Ectodermal cell (in vitro differentiated cells): ENCODE measurements at regions not wholly inside any gene's neighbourhood (a gene's known extent, or its start where the extent isn't known, plus 50 kb on each side); places are given as distances from the start of the nearest gene placed in this dataset.

Source experiments
- H3K27ac ChIP-seq: 2 replicates; pipeline ENCODE4 v1.7.0; 2013; ENCODE audit warnings: mild to moderate bottlenecking, low read depth, low read length; ENCODE audit not compliant: insufficient read depth, poor library complexity, severe bottlenecking
- H3K27me3 ChIP-seq: 2 replicates; pipeline ENCODE4 v1.7.0; 2013; ENCODE audit warnings: mild to moderate bottlenecking, low read length; ENCODE audit not compliant: insufficient read depth, control insufficient read depth, poor library complexity, severe bottlenecking
- H3K36me3 ChIP-seq: one replicate; pipeline ENCODE4 v1.7.0; 2013; ENCODE audit warnings: low read length; ENCODE audit not compliant: control insufficient read depth, insufficient read depth
- H3K4me1 ChIP-seq: one replicate; pipeline ENCODE4 v1.7.0; 2013; ENCODE audit warnings: low read length; ENCODE audit not compliant: control insufficient read depth, insufficient read depth
- H3K4me3 ChIP-seq: 2 replicates; pipeline ENCODE4 v1.7.0; 2013; ENCODE audit warnings: low read depth, low read length, control low read depth; ENCODE audit not compliant: insufficient read depth
- H3K9me3 ChIP-seq: 2 replicates; pipeline ENCODE4 v1.7.0; 2013; ENCODE audit warnings: mild to moderate bottlenecking, low read length, moderate library complexity; ENCODE audit not compliant: control insufficient read depth
- WGBS, 2 experiments: methylation state at CpG; one replicate each; pipeline ENCODE4 v1.1.7; 2013; ENCODE audit warnings: missing lambda C conversion rate in 2 of 2; 5-methylcytosine and 5-hydroxymethylcytosine counted together

DNA sequence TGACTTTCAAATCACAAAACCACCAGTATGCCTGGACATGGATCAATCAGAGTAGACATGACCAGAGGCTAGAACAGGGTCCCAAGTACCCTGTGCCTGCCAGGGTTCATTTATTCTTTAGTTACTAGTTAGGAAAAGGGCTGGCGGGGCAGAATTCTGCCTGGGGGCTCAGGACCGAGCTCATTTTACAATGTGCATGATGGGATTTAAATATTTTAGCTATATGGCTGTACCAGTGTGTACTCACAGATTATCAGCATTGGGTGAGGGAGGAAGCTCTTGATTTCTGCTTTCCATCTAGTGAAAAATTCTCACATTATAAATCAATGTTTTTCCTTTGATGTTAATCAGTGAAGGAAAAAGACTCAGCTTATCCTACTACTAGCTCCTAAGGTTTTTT, 1511.1 kb downstream of the EFNA5 start:
- Histone ChIP-seq H3K9me3 (no peaks in the 10 kb centered on the region), H3K27ac (no peak overlapping the region), H3K36me3 (no peaks in the 10 kb centered on the region), H3K27me3 (no peaks in the 10 kb centered on the region), H3K4me3 (no peak overlapping the region), H3K4me1 (no peaks in the 10 kb centered on the region)
- WGBS, 2 experiments: 78 to 88% methylated on average over 2 of the region's 2 CpGs

DNA sequence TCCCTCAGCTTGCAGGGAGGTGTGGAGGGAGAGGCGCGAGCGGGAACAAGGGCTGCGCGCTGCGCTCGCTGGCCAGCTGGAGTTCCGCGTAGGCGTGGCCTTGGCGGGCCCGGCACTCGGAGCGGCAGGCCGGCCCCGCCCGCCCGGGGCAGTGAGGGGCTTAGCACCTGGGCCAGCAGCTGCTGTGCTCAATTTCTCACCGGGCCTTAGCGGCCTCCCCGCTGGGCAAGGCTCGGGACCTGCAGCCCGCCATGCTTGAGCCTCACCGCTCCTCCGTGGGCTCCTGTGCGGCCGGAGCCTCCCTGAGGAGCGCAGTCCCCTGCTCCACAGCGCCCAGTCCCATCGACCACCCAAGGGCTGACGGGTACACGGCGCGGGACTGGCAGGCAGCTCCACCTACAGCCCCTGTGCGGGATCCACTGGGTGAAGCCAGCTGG, 1516.4 kb downstream of the EFNA5 start:
- no peak overlapping the region for H3K4me3 ChIP-seq
- H3K9me3 ChIP-seq: no peaks in the 10 kb centered on the region
- 95 to 96% methylated on average over 35 of the region's 35 CpGs for WGBS, 2 experiments
- H3K4me1 ChIP-seq: no peaks in the 10 kb centered on the region
- H3K27ac ChIP-seq: no peak overlapping the region
- H3K27me3 ChIP-seq: no peaks in the 10 kb centered on the region
- H3K36me3 ChIP-seq: no peaks in the 10 kb centered on the region

DNA sequence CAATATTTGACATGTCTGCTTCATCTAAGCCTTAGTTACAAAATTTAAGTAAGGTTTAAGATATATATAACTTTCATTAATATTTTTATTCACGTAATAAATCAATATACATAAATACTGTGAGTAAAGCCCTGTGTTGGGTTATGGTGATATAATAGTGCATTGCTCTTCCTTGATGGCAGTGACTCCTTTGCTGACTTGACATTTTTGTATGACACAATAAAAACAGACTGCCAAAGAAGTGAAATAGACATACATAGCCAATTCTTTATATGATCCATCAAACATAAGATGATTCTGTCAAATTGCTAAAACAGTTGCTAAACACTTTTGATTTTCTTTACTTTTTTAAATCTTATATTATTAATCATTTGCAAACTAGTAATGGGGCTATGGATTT, 1518.2 kb downstream of the EFNA5 start:
- Histone ChIP-seq H3K36me3 (no peaks in the 10 kb centered on the region), H3K9me3 (no peaks in the 10 kb centered on the region), H3K4me3 (no peak overlapping the region), H3K4me1 (no peaks in the 10 kb centered on the region), H3K27me3 (no peaks in the 10 kb centered on the region), H3K27ac (no peak overlapping the region)
- no CpG with 5 or more reads among the region's 1 CpG for WGBS, 2 experiments

DNA sequence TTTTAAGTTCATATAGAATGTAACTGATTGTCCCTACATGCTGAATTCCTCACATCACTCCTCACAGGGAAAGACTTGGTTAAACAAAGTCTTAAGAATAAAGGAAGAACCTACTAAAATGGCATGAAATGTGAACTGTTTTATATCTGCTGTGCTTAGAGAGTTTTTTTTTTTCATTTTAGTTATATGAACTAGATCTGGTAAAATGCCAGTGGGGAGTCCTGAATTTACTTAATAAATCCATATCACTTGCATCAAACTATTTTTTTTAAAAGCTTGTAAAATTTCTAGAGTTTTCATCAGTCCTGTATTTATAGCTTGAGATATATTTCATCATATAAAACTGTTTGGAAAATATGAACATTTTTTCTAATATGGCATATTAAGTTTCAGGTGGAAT, 1528.6 kb downstream of the EFNA5 start:
- H3K27me3 ChIP-seq: no peaks in the 10 kb centered on the region
- no peaks in the 10 kb centered on the region for H3K9me3 ChIP-seq
- H3K27ac ChIP-seq: no peak overlapping the region
- no peaks in the 10 kb centered on the region for H3K4me1 ChIP-seq
- no peaks in the 10 kb centered on the region for H3K36me3 ChIP-seq
- no peak overlapping the region for H3K4me3 ChIP-seq

DNA sequence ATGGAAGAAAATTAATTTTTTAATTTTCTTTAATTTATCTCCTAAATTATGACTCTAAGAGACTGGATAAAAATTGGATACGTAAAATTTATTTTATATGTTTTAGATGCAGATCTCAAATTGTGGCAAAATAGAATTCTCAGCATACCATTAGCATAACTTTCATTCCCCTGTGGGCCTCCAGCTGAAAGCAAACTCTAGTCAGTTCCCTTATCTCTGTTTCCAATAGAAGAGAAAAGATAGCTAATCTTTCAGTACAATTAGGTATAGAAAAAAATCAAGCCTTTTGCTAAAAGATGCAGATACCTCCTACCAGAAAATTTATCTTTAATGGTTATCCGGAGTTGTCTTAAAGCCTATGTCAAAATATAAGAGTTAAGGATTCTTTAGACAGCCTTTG, 1530.6 kb downstream of the EFNA5 start:
- H3K36me3 ChIP-seq: no peaks in the 10 kb centered on the region
- no peaks in the 10 kb centered on the region for H3K4me1 ChIP-seq
- H3K27ac ChIP-seq: no peak overlapping the region
- H3K9me3 ChIP-seq: no peaks in the 10 kb centered on the region
- no peak overlapping the region for H3K4me3 ChIP-seq
- H3K27me3 ChIP-seq: no peaks in the 10 kb centered on the region
- 100% methylated on average over 1 of the region's 2 CpGs for WGBS, 2 experiments

DNA sequence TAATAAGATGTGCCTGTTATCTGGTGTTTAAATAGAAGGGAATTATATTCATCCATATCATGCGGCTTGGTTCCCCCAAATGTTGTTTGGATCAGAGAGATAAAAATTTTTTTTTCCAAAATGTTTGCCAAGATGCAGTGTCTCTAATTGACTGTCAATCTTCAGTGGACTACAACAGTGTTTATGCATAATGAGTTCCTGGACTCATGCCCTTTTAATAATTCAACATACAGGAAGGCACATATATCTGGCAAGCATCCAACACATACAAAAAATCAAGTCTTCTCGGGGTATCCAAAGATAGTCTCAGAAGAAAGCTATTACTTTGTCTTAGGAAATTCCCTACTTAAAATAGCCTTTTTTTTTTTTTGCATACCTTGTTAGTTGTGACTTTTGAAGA, 1534.7 kb downstream of the EFNA5 start:
- no peak overlapping the region for H3K4me3 ChIP-seq
- 90 to 96% methylated on average over 2 of the region's 2 CpGs for WGBS, 2 experiments
- no peaks in the 10 kb centered on the region for H3K4me1 ChIP-seq
- no peaks in the 10 kb centered on the region for H3K36me3 ChIP-seq
- no peak overlapping the region for H3K27ac ChIP-seq
- no peaks in the 10 kb centered on the region for H3K27me3 ChIP-seq
- H3K9me3 ChIP-seq: no peaks in the 10 kb centered on the region

DNA sequence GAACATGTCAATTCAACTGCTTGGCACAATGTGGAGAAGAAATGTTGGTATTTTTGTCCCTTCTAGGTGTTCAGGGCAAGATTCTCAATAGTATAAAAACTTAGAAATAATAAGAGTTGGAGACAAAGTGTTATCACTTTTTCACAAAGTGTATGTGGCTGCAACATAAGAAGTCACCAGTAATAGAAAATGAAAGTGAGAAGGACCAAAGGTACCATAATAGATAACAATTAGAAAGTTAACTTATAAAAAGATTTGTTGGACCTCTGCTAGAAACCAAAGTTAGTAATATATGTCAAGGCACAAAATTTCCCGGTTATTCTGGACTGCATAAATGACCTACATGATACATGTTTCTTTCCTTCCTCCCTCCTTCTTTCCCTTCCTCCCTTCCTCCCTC, 1535.3 kb downstream of the EFNA5 start:
- Histone ChIP-seq H3K36me3 (no peaks in the 10 kb centered on the region), H3K9me3 (no peaks in the 10 kb centered on the region), H3K4me3 (no peak overlapping the region), H3K27me3 (no peaks in the 10 kb centered on the region), H3K27ac (no peak overlapping the region), H3K4me1 (no peaks in the 10 kb centered on the region)
- WGBS, 2 experiments: 92 to 94% methylated on average over 1 of the region's 1 CpG

DNA sequence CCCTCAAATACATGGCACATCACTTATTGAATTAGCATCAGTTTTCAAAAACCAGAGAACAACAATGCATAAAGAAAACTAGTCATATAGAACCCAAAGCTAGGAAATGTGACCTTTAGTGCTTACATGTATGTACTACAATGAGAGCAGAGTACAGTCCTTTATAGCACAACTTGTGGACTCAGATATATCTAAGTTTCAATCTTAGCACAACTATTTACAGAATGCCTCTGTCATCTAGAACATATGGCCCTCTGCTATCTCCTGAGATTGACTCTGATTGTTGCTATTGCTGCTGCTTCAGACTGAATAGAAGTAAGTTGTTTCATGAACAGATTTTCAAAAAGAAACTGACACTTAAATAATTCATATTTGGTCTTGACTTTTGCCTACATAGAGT, 1536.2 kb downstream of the EFNA5 start:
- Histone ChIP-seq H3K4me1 (no peaks in the 10 kb centered on the region), H3K4me3 (no peak overlapping the region), H3K9me3 (no peaks in the 10 kb centered on the region), H3K36me3 (no peaks in the 10 kb centered on the region), H3K27me3 (no peaks in the 10 kb centered on the region), H3K27ac (no peak overlapping the region)

DNA sequence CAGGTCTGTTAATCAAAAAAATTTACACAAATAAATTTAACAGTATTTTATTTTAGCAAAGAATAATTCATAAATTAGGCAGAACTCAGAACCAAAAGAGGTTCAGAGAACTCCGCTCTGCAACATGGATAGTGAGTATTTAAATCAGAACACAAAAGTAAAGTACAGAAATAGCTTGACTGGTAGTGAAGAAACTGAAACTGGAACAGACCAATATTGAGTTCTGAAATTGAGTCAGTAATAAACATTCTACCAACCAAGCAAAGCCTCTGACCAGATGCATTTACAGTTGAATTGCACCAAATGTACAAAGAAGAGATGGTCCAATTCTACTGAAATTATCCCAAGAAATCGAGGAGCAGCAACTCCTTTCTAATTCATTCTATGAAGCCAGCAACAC, 1542.8 kb downstream of the EFNA5 start:
- WGBS, 2 experiments: 88 to 91% methylated on average over 1 to 2 of the region's 2 CpGs
- H3K4me3 ChIP-seq: no peak overlapping the region
- H3K4me1 ChIP-seq: no peaks in the 10 kb centered on the region
- H3K27me3 ChIP-seq: no peaks in the 10 kb centered on the region
- H3K9me3 ChIP-seq: no peaks in the 10 kb centered on the region
- H3K27ac ChIP-seq: no peak overlapping the region
- H3K36me3 ChIP-seq: no peaks in the 10 kb centered on the region

DNA sequence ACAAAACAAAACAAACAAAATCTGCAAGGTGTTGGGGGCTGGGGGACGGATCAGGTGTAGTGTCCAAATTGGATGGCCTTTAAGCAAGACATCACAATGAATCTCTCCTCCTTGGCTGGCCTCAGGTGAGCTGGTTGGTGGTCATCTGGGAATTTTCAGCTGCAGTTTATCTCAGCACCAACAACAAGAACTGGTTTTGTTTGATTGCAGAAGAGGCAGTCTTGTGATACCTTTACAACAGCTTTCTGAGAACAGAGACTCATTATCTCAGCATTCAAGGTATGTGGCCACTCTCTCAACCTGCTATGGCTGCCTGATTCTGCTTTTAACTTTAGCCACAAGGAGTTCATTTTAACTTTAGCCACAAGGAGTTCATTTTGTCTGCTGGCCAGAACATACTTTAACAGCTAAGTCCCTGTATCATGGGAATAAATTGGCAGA, 1543.4 kb downstream of the EFNA5 start:
- WGBS, 2 experiments: 78 to 85% methylated on average over 1 of the region's 1 CpG
- no peaks in the 10 kb centered on the region for H3K9me3 ChIP-seq
- H3K27ac ChIP-seq: no peak overlapping the region
- no peaks in the 10 kb centered on the region for H3K36me3 ChIP-seq
- no peaks in the 10 kb centered on the region for H3K27me3 ChIP-seq
- H3K4me1 ChIP-seq: no peaks in the 10 kb centered on the region
- H3K4me3 ChIP-seq: no peak overlapping the region

DNA sequence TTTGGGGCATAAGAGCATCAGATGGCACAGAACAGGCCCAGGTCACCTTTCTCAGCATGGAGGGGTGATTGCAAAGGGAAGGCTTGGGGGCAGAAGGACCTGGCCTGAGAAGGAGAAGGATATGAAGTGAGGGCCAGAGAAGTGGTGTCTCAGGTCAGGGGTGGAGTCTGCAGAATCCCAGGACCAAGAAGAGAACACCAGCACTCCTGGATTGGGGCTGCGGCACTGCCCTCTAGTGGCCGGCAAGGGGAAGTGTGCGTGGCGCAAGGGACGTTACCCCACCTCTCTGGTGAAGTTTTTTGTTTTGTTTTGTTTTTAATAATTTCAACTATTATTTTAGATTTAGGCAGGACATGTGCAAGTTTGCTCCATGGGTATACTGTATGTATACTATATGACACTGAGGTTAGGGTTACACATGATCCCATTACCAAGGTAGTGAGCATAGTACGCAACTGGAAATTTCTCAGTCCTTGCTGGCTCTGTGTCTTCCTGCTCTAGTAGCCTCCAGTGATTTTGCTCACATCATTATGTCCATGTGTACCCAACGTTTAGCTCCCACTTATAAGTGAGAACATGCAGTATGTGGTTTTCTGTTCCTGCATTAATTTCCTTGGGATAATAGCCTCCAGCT, 1548.6 kb downstream of the EFNA5 start:
- Histone ChIP-seq H3K27ac (no peak overlapping the region), H3K4me3 (no peak overlapping the region), H3K36me3 (no peaks in the 10 kb centered on the region), H3K27me3 (no peaks in the 10 kb centered on the region), H3K9me3 (no peaks in the 10 kb centered on the region), H3K4me1 (no peaks in the 10 kb centered on the region)
- WGBS, 2 experiments: 60 to 73% methylated on average over 7 of the region's 7 CpGs
